Neural progenitor cell (in vitro differentiated cells): ENCODE measurements at regions not wholly inside any gene's neighbourhood (a gene's known extent, or its start where the extent isn't known, plus 50 kb on each side); places are given as distances from the start of the nearest gene placed in this dataset.

Experiments used
- EZH2 ChIP-seq: fragments of 200-600 bp; sonication (generic); IDR thresholded peaks from 2 replicates; pipeline ENCODE4 v1.6.1; 2017; ENCODE audit warnings: antibody characterized with exemption, mild to moderate bottlenecking, moderate library complexity
- EZH2phosphoT487 ChIP-seq: fragments of 200-600 bp; sonication (generic); IDR thresholded peaks from 2 replicates; pipeline ENCODE4 v1.6.1; 2017; ENCODE audit warnings: antibody characterized with exemption
- TF ChIP-seq, protein P1 (sequence below): fragments of 200-600 bp; sonication (generic); IDR thresholded peaks from 2 replicates; pipeline ENCODE4 v1.5.1; 2017; ENCODE audit warnings: antibody characterized with exemption, mild to moderate bottlenecking

DNA sequence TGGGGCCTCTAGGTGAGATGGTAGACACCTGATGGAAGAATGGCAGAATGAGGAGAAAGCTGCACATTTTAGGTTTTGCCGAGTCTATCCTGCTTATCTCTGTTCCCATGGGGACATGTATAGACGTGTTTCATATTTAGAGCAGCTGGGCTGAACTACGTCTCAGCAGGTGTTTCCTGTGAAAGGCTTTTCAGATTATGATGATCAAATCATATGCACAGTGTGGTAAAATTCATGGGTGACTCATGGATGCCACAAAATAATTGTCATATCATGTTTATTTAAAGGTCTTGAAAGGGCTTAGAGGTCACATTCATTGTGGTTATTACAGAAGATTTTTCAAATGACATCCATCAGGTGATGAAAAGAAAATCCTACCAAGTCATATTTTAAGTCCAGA lies 90.5 kb downstream of the ICOS start:
- TF ChIP-seq, protein P1, sequence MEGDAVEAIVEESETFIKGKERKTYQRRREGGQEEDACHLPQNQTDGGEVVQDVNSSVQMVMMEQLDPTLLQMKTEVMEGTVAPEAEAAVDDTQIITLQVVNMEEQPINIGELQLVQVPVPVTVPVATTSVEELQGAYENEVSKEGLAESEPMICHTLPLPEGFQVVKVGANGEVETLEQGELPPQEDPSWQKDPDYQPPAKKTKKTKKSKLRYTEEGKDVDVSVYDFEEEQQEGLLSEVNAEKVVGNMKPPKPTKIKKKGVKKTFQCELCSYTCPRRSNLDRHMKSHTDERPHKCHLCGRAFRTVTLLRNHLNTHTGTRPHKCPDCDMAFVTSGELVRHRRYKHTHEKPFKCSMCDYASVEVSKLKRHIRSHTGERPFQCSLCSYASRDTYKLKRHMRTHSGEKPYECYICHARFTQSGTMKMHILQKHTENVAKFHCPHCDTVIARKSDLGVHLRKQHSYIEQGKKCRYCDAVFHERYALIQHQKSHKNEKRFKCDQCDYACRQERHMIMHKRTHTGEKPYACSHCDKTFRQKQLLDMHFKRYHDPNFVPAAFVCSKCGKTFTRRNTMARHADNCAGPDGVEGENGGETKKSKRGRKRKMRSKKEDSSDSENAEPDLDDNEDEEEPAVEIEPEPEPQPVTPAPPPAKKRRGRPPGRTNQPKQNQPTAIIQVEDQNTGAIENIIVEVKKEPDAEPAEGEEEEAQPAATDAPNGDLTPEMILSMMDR = no peak
- TF ChIP-seq EZH2phosphoT487 (no peak), EZH2 (no peak)
